Suppressor macrophage (primary cell): ENCODE measurements at regions not wholly inside any gene's neighbourhood (a gene's known extent, or its start where the extent isn't known, plus 50 kb on each side); places are given as distances from the start of the nearest gene placed in this dataset.

Experiments
- DNase-seq, 4 experiments: peaks; one replicate each; pipeline ENCODE4 v3.0.0-alpha.2; 2020 to 2022

DNA sequence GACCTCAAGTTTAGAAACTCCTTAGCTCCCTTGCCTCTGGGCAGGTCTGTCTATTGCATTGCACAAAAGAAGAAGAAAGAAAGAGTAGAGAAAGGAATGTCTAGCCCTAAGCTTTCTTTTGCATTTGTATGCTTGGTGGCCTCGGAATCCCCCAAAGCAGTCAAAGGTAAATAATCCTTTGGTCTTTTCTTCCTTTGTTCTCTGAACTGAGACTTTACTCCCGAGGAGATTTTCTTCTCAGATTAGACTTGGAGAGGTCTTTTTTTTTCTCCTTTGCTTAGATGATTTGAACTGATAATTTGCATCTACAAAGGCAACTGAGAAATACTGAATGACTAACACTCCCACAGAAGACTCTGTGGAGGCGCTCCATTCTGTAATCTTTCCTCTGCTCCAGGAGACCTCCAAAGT lies 93.2 kb downstream of the AKR1D1 start:
- DNase-seq, result no peak

- DNase-seq, result no peak
Measured at GRCh38 chr7:138170298-138170697, 94.0 kb downstream of the AKR1D1 start.

DNA sequence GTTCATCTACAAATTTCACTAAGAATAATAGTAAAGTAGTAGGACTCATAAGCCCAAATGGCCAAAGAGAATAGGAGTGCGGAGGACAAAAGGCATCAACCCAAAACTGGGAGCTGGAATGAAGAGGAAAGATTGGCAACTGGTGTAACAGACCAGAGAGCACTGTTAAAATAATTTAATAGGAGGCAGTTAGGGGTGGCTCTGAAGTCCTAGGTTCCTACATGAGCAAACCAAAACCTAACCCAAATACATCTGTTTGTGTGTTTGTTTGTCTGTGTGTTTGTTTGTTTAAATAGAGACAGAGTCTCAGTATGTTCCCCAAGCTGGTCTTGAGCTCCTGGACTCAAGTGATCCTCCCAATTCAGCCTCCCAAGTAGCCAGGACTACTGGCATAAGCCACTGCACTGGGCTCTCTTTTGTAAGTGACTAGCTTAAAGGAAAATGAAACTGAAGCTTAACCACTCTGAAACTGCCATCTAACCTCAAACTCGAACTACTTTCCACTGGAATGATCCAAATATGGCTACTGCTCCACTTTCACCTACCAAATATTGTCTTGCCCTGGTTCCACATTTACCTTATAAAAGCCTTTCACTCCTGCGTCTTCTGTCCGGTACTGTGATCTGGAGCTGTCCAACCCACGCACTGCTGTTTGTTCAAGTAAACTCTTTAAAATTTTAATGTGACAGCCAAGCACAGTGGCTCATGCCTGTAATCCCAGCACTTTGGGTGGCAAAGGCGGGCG lies 94.9 kb downstream of the AKR1D1 start:
- no peak for DNase-seq

DNA sequence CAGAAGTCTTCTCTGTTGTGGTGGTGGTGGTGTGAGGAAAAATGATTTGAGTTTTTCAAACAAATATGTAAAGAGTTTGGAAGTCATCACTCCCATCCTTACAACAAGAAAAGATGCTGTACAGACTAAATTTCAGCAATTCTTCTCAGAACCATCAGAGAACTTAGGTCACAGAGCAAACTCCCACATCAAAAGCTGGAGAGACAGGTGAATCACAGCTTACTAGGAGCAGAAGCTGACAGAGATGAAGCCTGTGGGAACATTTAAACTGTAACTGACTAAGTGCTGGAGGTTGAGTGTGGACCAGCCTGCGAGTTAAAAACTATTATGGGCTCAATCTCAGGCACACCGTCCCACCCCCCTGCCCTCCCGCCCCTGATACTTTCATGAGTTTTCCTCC lies 97.3 kb downstream of the AKR1D1 start:
- no peak for DNase-seq

- DNase-seq, result no peak
Measured at GRCh38 chr7:138176060-138176459, 99.8 kb downstream of the AKR1D1 start.

- no peak for DNase-seq
Measured at GRCh38 chr7:138184191-138184590, 107.9 kb downstream of the AKR1D1 start.

DNA sequence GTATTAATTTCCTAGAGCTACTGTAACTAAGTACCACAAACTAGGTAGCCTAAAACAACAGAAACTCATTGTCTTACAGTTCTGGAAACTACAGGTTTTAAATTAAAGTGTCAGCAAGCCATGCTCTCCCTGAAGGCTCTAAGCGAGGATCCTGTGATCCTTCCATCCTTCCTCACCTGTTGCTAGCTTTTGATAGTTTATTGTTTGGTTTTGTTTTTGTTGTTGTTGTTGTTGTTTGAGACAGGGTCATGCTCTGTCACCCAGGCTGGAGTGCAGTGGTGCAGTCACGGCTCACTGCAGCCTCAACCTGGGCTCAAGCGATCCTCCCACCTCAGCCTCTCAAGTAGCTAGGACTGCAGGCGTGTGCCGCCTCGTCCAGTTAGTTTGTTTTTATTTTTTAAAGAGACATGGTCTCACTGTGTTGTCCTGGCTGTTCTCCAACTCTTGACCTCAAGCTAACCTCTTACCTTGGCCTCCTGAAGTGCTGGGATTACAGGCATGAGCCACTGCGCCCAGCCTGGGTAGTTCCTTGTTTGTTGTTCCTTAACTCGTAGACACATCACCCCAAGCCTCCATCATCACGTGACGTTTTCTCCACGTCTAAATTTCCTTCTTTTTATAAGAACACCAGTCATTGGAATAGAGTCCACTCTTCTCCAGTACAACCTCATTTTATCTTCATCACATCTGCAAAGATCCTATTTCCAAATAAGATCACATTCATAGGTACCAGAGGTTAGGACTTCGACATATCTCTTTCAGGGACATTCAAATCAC lies 109.1 kb downstream of the AKR1D1 start:
- peak in 2 of 4 experiments; percentile 13 to 14 for DNase-seq

DNA sequence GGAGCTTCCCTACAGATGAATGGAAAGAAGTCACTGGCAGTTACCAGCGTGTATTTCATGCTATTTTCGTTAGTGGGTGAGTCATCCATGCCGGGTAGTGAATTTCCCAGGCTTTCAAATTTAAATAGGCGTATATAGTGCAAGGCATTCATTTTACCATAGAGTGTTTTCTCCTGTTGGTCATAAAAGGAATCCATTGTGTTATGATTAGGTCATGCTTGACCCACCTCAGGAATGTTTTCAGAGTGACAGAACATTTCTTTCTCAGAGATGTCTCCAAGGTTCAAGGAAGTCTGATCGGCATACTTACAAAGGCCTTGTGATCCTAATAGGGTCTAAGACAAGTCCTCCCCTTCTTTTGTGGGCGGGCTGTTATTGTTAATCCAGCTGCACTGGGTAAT lies 110.7 kb downstream of the AKR1D1 start:
- peak in 3 of 4 experiments; percentile 12 to 55 (median 51) for DNase-seq

DNA sequence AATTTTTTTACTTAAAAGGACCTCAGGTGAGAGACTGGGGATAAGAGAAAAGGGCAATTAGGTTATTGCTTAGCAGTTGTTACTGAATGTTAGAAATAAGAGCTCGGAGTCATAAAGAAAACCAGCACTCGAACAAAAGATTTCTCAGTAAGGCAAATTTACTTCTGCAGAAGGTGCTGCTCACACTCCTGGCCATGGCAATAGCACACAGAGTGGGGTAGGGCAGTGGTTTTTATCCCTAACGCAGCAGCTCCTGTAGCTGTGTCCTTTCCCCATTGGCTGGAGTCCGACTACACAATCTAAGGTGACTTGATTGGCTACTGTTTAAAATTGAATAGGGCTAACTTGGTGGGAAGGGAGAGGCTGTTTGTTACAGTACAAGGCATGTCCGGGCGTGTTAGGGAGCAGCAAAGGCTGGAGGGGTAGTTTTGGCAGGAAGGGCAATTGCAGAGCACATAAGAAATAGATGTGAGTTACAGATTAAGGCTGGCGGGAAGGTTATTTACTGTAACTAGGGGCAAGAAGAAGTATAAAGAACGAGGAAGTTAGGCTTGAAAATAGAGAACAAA lies 112.1 kb downstream of the AKR1D1 start:
- DNase-seq, result no peak

DNA sequence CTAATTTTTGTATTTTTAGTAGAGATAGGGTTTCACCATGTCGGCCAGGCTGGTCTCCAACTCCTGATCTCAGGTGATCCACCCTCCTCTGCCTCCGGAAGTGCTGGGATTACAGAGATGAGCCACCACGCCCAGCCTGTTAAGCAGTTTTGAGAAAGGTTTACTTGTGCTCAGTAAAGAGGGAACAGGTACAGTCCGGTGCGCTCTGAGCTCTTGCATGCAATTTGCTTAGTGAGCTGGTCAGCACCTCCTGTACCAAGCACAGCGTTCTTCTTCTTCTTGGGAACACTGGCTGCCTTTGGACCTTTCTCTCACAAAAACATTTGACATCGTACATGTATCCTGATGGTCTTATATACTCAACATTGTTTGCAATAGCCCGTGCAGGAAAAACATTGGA lies 118.3 kb downstream of the AKR1D1 start:
- DNase-seq, result no peak

GRCh38 chr7:138195151-138195571 lies 118.9 kb downstream of the AKR1D1 start:
- DNase-seq, result peak; percentile 13 to 72 (median 36)

- peak; percentile 63 to 87 (median 76) for DNase-seq
Measured at GRCh38 chr7:138196503-138196946, 120.3 kb downstream of the AKR1D1 start.

- DNase-seq, result peak in 3 of 4 experiments; percentile 19 to 44 (median 25)
Measured at GRCh38 chr7:138196971-138197896, 121.0 kb downstream of the AKR1D1 start.

DNA sequence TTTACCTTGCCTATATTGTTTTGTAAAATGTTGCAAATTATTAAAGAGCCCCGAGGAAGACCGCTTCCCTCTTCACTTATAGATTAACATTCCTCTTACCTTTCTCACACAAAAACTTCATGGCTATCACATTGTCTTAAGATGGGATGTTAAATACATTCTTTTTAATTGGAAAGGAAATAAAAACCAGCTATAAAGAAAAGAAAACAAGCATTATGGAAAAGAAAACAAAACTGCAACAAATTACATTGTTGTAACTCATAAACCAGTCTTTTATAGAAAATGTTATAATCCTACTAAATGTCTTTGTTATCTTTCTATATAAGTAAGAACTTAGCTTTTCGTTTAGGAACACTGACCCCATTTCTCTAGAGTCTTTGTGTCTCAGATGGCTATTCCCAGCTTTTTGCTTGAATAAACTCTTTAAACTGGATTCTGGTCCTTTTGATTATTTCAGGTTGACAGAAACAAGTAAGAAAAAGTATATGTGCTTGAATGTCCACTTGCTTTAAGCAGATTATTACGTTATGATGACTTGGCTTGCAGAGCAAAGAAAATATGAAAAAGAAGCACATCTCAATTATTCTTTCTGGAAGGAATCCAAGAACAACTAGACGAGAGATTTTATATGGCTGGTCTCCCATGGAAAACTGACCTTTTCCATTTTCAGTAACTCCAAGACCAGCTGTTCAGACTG lies 128.2 kb downstream of the AKR1D1 start:
- DNase-seq, result no peak

DNA sequence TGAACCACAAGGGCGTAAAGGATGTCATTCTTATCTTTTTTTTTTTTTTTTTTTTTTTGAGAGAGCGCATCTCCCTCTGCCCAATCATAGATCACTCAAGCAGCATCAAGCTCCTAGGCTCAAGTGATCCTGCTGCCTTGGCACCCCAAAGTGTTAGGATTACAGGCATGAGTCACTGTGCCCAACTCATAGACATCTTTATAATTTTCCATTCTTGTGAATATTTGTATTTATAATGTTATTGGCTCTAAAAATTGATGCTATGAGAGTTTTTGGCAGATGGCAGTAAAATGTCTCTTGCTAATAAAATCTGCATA lies 128.7 kb downstream of the AKR1D1 start:
- no peak for DNase-seq

DNA sequence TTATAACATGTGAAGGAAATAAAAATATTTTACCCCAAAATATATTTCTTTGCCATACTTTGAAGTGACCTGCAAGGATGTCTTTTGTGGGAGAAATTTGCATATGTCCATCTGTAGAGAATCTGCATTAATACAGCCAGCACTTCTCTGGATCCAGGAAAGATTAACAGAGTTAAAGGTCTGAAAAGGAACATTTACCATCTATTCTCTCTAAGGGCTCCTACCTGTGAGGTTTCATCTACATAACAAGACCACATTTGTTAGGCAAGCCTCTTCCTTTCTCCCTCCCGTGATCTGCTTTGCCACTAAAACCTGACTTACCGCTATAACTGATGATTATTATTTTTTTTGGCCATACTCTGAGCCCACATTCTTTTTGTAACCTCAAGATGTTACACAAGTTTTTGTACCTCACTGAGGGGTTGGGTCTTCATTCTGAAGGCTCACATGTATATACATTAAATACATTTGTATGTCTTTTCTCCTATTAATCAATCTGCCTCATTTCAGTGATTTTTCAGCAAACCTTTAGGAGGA lies 129.4 kb downstream of the AKR1D1 start:
- DNase-seq, result no peak

GRCh38 chr7:138207555-138207971 lies 131.3 kb downstream of the AKR1D1 start:
- DNase-seq, result no peak

GRCh38 chr7:138208142-138208570 lies 131.9 kb downstream of the AKR1D1 start:
- DNase-seq, result peak in 3 of 4 experiments; percentile 18 to 44 (median 26)

DNA sequence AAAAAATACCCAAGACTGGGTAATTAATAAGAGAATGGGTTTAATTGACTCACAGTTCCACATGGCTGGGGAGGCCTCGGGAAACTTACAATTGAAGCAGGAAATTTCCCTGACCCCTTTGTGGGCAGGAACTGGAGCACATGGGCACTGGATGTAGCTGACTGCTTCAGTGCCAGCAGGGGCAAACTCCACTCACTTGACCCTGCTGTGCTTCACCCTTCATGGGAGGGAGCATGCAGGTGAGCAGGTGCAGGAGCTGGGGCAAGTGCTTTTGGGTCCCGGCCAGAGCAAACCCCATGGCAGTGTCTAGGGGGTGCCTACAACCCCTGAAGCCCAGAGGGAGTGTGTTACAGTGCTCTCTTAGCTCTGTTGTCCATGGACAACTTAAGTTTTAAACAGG lies 132.6 kb downstream of the AKR1D1 start:
- DNase-seq, result no peak

- DNase-seq, result no peak
Measured at GRCh38 chr7:138212314-138212713, 136.1 kb downstream of the AKR1D1 start.

- DNase-seq, result no peak
Measured at GRCh38 chr7:138214926-138215325, 138.7 kb downstream of the AKR1D1 start.
